ENCODE measurements at regions not wholly inside any gene's neighbourhood (a gene's known extent, or its start where the extent isn't known, plus 50 kb on each side); places are given as distances from the start of the nearest gene placed in this dataset.

- TF ChIP-seq POLR2A (IDR thresholded peaks at IDR 0.05; ENCODE audit: low read length): no peak
- TF ChIP-seq GATA1 (IDR thresholded peaks at IDR 0.05; ENCODE audit: low read depth, low read length): no peak
These were observed 659.0 kb downstream of the UTRN start for GRCh38 chr6:144944106-144944505.
